ENCODE measurements at regions not wholly inside any gene's neighbourhood (a gene's known extent, or its start where the extent isn't known, plus 50 kb on each side); places are given as distances from the start of the nearest gene placed in this dataset.

DNA sequence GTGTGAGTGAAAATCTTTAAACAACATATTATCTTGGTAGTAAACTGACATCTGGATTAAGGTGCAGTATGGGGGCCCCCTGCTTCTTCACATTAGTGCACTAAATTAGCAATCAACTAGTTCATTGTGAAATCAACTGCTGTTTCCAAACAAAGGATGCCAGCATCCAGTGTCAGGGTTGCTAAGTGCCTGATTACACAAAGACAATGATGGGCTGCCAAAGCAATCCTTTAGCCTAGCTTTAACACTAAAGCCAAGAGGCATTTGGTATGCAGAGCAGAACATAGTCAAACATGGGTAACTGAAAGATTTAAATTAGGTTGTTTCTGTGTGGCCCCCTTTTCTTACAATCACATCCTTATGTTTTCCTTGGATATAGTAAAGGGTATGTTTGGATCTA is 543.1 kb upstream of the SLITRK5 start:
- no peak for ATAC-seq
- no peak overlapping the region for H3K27ac ChIP-seq
- intact Hi-C loops (cut with DNase I), result no loop called here

DNA sequence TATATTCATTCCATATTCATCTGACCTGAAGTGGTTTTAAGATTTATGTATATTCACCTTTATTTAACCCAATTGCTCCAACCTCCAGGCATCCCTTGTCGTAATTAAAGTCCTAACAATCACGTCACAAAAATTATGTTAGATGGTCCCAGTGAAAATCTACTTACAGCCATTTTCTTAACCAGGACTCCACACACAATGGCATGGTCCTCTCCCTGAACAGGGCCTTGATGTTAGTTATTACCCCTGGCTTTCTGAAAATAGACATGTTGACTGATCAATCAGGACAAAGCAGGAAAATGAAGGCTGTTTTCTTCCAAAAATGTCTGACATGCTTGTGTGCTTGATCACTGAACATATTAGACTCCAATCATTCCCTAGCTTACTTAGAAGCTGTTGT is 542.7 kb upstream of the SLITRK5 start:
- H3K4me3 ChIP-seq, result no peak overlapping the region
- intact Hi-C loops (cut with DNase I), result no loop called here
- TF ChIP-seq POLR2A (IDR thresholded peaks at IDR 0.05), result no peak
- TF ChIP-seq CTCF (IDR thresholded peaks at IDR 0.05), result no peak
- no peak overlapping the region for H3K27ac ChIP-seq
- no peaks in the 10 kb centered on the region for H3K9me3 ChIP-seq
- ATAC-seq, result no peak
- 67 to 75% methylated on average over 2 of the region's 2 CpGs for WGBS, 2 donors
- no peaks in the 10 kb centered on the region for H3K4me1 ChIP-seq
- DNase-seq, result no peak
- H3K27me3 ChIP-seq, result no peaks in the 10 kb centered on the region
- H3K36me3 ChIP-seq (replicated peaks in 1 of 2; ENCODE audit: insufficient read depth in 1 of 2, low read depth in 2 of 2), result no peaks in the 10 kb centered on the region

More for the DNA sequence above, 543.1 kb upstream of the SLITRK5 start:
- Histone ChIP-seq H3K4me3 (no peak overlapping the region), H3K27me3 (no peaks in the 10 kb centered on the region), H3K4me1 (no peaks in the 10 kb centered on the region), H3K9me3 (no peaks in the 10 kb centered on the region), H3K36me3 (replicated peaks in 1 of 2; ENCODE audit: insufficient read depth in 1 of 2, low read depth in 2 of 2) (no peaks in the 10 kb centered on the region)
- no peak for DNase-seq
- TF ChIP-seq POLR2A (IDR thresholded peaks at IDR 0.05) (no peak), CTCF (IDR thresholded peaks at IDR 0.05) (no peak)

GRCh38 chr13:87129602-87130300 is 541.4 kb upstream of the SLITRK5 start:
- Histone ChIP-seq H3K4me1 (no peaks in the 10 kb centered on the region), H3K27ac (no peak overlapping the region), H3K36me3 (replicated peaks in 1 of 2; ENCODE audit: insufficient read depth in 1 of 2, low read depth in 2 of 2) (no peaks in the 10 kb centered on the region), H3K4me3 (no peak overlapping the region), H3K27me3 (no peaks in the 10 kb centered on the region), H3K9me3 (no peaks in the 10 kb centered on the region)
- WGBS, 2 donors, result 63 to 64% methylated on average over 2 of the region's 2 CpGs
- DNase-seq (no peak), ATAC-seq (no peak)
- intact Hi-C loops (cut with DNase I), result no loop called here
- TF ChIP-seq CTCF (IDR thresholded peaks at IDR 0.05) (no peak), POLR2A (IDR thresholded peaks at IDR 0.05) (no peak)

DNA sequence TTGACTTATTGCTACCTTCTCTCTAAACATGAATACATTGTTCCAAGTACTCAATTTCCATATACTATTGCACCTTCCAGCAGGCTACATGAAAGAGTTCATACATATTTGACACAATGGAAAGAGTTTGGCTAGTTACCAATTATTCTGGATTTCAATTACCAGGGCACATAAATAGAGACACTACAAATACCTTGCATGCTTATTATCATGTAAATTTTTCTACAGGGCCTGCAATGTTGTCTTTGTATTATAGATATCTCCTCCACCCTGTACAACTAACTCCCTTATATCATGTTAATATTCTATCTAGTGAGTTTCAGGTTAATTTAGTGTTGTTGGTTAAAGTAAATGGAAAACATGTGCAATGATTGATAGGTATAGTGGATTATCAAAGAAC is 540.7 kb upstream of the SLITRK5 start:
- Histone ChIP-seq H3K36me3 (replicated peaks in 1 of 2; ENCODE audit: insufficient read depth in 1 of 2, low read depth in 2 of 2) (no peaks in the 10 kb centered on the region), H3K27ac (no peak overlapping the region), H3K4me1 (no peaks in the 10 kb centered on the region), H3K27me3 (no peaks in the 10 kb centered on the region), H3K9me3 (no peaks in the 10 kb centered on the region), H3K4me3 (no peak overlapping the region)
- ATAC-seq (no peak), DNase-seq (no peak)
- intact Hi-C loops (cut with DNase I), result no loop called here
- no peak for TF ChIP-seq CTCF (IDR thresholded peaks at IDR 0.05)
- TF ChIP-seq POLR2A (IDR thresholded peaks at IDR 0.05), result no peak

- H3K4me3 ChIP-seq, result no peak overlapping the region
- H3K27ac ChIP-seq, result no peak overlapping the region
- no peaks in the 10 kb centered on the region for H3K4me1 ChIP-seq
- ATAC-seq, result no peak
- H3K36me3 ChIP-seq (replicated peaks in 1 of 2; ENCODE audit: insufficient read depth in 1 of 2, low read depth in 2 of 2), result no peaks in the 10 kb centered on the region
- no peak for DNase-seq
- intact Hi-C loops (cut with DNase I), result no loop called here
- WGBS, 2 donors, result 42 to 47% methylated on average over 2 of the region's 2 CpGs
- TF ChIP-seq POLR2A (IDR thresholded peaks at IDR 0.05) (no peak), CTCF (IDR thresholded peaks at IDR 0.05) (no peak)
- no peaks in the 10 kb centered on the region for H3K9me3 ChIP-seq
- H3K27me3 ChIP-seq, result no peaks in the 10 kb centered on the region
Measured at GRCh38 chr13:87131611-87132010, 539.6 kb upstream of the SLITRK5 start.

All from body of pancreas (tissue), 4 donors.